HG03060 (cell line): ENCODE measurements at regions not wholly inside any gene's neighbourhood (a gene's known extent, or its start where the extent isn't known, plus 50 kb on each side); places are given as distances from the start of the nearest gene placed in this dataset.

Experiments used
- ATAC-seq: cut with Tn5 transposase; IDR thresholded peaks from one replicate; pipeline ENCODE4 v1.9.1; 2021; ENCODE audit warnings: low read depth, moderate number of reproducible peaks; ENCODE audit not compliant: unreplicated experiment

GRCh38 chr6:87939776-87940175 is 107.9 kb upstream of the SPACA1 start:
- ATAC-seq, result no peak

GRCh38 chr6:87938287-87938686 is 109.4 kb upstream of the SPACA1 start:
- no peak for ATAC-seq

- no peak for ATAC-seq
Observed at GRCh38 chr6:87936065-87936464, 111.6 kb upstream of the SPACA1 start.

GRCh38 chr6:87935196-87935595 is 112.4 kb upstream of the SPACA1 start:
- no peak for ATAC-seq

GRCh38 chr6:87932361-87932760 is 115.3 kb upstream of the SPACA1 start:
- ATAC-seq, result no peak

- peak; percentile 29 for ATAC-seq
Observed at GRCh38 chr6:87929843-87930288, 117.8 kb upstream of the SPACA1 start.

- no peak for ATAC-seq
Observed at GRCh38 chr6:87926687-87927086, 121.0 kb upstream of the SPACA1 start.

GRCh38 chr6:87926072-87926471 is 121.6 kb upstream of the SPACA1 start:
- no peak for ATAC-seq

GRCh38 chr6:87925373-87926060 is 122.1 kb upstream of the SPACA1 start:
- ATAC-seq, result peak; percentile 40

- no peak for ATAC-seq
Observed at GRCh38 chr6:87923389-87924050, 124.1 kb upstream of the SPACA1 start.

GRCh38 chr6:87922947-87923330 is 124.7 kb upstream of the SPACA1 start:
- ATAC-seq, result peak; percentile 73

GRCh38 chr6:87922196-87922946 is 125.3 kb upstream of the SPACA1 start:
- ATAC-seq, result peak; percentile 3

GRCh38 chr6:87921034-87921433 is 126.6 kb upstream of the SPACA1 start:
- ATAC-seq, result no peak

- no peak for ATAC-seq
Observed at GRCh38 chr6:87920245-87920644, 127.4 kb upstream of the SPACA1 start.

GRCh38 chr6:87919416-87919815 is 128.2 kb upstream of the SPACA1 start:
- no peak for ATAC-seq

- ATAC-seq, result no peak
Observed at GRCh38 chr6:87919001-87919400, 128.6 kb upstream of the SPACA1 start.

GRCh38 chr6:87918461-87918941 is 129.1 kb upstream of the SPACA1 start:
- no peak for ATAC-seq

- no peak for ATAC-seq
Observed at GRCh38 chr6:87917886-87918285, 129.8 kb upstream of the SPACA1 start.

- ATAC-seq, result no peak
Observed at GRCh38 chr6:87916446-87916845, 131.2 kb upstream of the SPACA1 start.

- ATAC-seq, result no peak
Observed at GRCh38 chr6:87914637-87915395, 132.8 kb upstream of the SPACA1 start.

GRCh38 chr6:87913974-87914373 is 133.7 kb upstream of the SPACA1 start:
- ATAC-seq, result no peak
